ENCODE measurements at regions not wholly inside any gene's neighbourhood (a gene's known extent, or its start where the extent isn't known, plus 50 kb on each side); places are given as distances from the start of the nearest gene placed in this dataset.

DNA sequence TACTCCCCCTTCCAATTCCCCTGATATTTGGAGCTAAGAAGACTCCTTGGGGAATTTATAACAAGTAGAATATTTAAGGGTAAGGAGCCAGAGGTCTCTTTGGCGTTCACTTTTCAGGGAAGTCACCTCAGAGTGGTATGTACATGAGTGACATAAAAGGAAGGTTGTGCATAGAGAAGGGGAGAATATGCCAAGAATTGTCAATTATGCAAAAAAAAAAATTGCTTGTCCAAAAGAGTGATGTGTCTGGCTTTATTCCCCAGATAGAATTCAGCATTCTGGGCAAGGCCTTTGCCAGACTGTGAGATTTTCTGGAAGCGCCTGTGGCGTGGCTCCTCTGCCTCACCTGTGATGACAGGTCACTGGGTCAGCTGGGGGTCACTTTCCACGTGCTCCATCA is 170.2 kb downstream of the MIAT start:
- TF ChIP-seq POLR2A (IDR thresholded peaks at IDR 0.05) (no peak), EP300 (IDR thresholded peaks at IDR 0.05) (no peak)

All from suprapubic skin (tissue), 2 donors.